ENCODE measurements at regions not wholly inside any gene's neighbourhood (a gene's known extent, or its start where the extent isn't known, plus 50 kb on each side); places are given as distances from the start of the nearest gene placed in this dataset.

DNA sequence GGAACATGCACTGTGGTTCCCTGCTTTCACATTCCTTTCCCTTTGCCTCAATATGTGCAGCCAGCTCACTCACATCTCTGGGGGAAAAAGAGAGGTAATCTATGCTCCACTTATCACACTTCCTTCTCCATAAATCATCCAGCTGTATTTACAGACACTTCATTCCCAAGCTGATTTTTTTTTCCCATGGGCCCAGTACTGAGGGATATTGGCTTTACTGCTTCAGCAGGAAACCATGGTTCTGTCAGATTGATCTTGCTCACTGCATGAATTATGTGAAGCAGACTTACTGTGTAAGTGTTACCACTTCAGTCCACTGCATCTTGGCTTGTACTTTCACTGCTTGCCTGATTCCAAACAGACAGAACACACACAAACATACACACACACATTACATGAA is 555.6 kb downstream of the CCER1 start:
- DNase-seq (ENCODE audit: low spot score in 2 of 2): no peak
- TF ChIP-seq, protein P1, sequence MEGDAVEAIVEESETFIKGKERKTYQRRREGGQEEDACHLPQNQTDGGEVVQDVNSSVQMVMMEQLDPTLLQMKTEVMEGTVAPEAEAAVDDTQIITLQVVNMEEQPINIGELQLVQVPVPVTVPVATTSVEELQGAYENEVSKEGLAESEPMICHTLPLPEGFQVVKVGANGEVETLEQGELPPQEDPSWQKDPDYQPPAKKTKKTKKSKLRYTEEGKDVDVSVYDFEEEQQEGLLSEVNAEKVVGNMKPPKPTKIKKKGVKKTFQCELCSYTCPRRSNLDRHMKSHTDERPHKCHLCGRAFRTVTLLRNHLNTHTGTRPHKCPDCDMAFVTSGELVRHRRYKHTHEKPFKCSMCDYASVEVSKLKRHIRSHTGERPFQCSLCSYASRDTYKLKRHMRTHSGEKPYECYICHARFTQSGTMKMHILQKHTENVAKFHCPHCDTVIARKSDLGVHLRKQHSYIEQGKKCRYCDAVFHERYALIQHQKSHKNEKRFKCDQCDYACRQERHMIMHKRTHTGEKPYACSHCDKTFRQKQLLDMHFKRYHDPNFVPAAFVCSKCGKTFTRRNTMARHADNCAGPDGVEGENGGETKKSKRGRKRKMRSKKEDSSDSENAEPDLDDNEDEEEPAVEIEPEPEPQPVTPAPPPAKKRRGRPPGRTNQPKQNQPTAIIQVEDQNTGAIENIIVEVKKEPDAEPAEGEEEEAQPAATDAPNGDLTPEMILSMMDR (IDR thresholded peaks at IDR 0.05): no peak
- no peak for TF ChIP-seq POLR2A (IDR thresholded peaks at IDR 0.05)
- no peak overlapping the region for H3K4me3 ChIP-seq (ENCODE audit: low read depth, poor library complexity, severe bottlenecking)
- intact Hi-C loops (cut with DNase I; ENCODE audit: low total_unique reads): no loop called here

DNA sequence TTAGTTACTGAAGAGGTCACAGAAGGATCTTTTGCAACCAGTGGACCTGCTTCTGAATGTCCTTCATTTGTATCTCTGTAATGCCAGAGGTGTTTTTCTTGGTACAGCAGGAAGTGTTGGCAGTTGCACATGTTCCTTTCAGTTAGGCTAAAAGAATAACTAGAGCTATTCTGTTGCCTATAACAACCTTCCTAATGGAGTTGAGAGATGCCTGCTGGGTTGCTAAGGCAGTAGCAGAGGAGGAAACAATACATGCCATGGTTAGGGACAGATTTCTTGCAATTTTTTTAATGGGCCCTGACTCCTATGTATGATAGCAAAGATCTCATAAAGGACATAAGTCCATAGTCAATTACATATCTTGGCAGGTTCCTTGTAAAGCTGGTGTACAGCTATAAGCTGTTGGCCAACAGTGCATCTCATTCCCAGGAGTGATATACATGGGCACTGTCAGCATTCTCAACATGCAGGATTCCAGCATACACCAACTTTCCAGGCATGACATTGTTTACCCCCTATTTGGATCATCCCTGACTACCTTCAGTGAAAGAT is 556.6 kb downstream of the CCER1 start:
- no peak for TF ChIP-seq POLR2A (IDR thresholded peaks at IDR 0.05)
- TF ChIP-seq, protein P1 (IDR thresholded peaks at IDR 0.05): no peak
- intact Hi-C loops (cut with DNase I; ENCODE audit: low total_unique reads): no loop called here

DNA sequence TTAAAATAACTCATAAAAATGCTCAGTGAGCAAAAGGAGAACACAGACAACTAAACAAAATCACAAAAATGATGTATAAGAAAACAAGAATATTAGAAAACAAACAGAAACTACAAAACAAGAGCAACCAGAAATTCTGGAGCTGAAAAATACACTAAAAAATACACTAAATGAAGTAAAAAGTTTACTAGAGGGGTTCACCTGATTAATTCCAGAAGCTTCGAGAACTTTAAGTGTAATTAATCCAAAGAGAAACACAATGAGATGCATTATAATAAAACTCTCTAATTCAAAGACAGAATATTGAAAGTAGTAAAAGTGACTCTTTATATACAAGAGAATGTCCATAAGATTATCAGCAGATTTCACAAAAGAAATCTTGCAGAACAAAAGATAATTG is 558.4 kb downstream of the CCER1 start:
- DNase-seq (ENCODE audit: low spot score in 2 of 2): no peak
- intact Hi-C loops (cut with DNase I; ENCODE audit: low total_unique reads): no loop called here
- TF ChIP-seq POLR2A (IDR thresholded peaks at IDR 0.05): no peak
- TF ChIP-seq, protein P1 (IDR thresholded peaks at IDR 0.05): no peak
- no peak overlapping the region for H3K4me3 ChIP-seq (ENCODE audit: low read depth, poor library complexity, severe bottlenecking)
- WGBS, 2 donors: 94 to 95% methylated on average over 1 of the region's 1 CpG

More for the DNA sequence above, 556.6 kb downstream of the CCER1 start:
- H3K4me3 ChIP-seq (ENCODE audit: low read depth, poor library complexity, severe bottlenecking): no peak overlapping the region
- no peak for DNase-seq (ENCODE audit: low spot score in 2 of 2)

DNA sequence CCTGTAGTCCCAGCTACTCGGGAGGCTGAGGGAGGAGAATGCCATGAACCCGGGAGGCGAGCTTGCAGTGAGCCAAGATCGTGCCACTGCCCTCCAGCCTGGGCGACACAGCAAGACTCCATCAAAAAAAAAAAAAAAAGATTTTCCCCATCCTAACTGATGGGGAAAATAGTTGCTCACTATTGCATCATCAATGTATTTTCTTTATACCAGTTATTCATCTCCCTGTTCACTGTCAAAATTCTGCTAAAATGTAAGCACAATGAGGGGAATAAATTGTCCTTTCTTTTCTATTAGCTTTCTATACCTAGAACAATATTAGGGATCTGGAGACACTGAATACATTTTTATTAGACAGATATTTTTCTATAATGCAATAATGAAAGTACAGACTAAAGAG is 561.3 kb downstream of the CCER1 start:
- H3K4me3 ChIP-seq (ENCODE audit: low read depth, poor library complexity, severe bottlenecking): no peak overlapping the region
- intact Hi-C loops (cut with DNase I; ENCODE audit: low total_unique reads): no loop called here
- TF ChIP-seq, protein P1 (IDR thresholded peaks at IDR 0.05): no peak
- TF ChIP-seq POLR2A (IDR thresholded peaks at IDR 0.05): no peak
- DNase-seq (ENCODE audit: low spot score in 2 of 2): no peak
- 91 to 94% methylated on average over 5 of the region's 5 CpGs for WGBS, 2 donors

DNA sequence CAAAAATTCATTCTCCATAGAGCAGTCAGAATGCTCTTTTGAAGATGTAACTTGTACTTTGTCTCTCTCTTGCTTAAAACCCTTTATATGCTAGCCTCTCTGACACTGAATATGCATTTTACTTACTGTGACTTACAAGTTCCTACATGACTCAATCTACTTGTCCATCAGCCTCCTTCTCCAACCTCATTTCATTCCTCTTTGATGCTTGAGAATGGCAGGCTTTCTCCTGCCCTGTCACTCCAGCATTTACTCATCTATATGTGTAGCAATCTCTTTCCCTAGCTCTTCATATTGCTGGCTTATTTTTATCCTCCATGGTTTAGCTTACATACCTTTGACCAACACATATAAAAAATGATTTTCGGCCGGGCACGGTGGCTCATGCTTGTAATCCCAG is 561.9 kb downstream of the CCER1 start:
- TF ChIP-seq POLR2A (IDR thresholded peaks at IDR 0.05): no peak
- TF ChIP-seq, protein P1 (IDR thresholded peaks at IDR 0.05): no peak
- intact Hi-C loops (cut with DNase I; ENCODE audit: low total_unique reads): no loop called here
- DNase-seq (ENCODE audit: low spot score in 2 of 2): no peak
- H3K4me3 ChIP-seq (ENCODE audit: low read depth, poor library complexity, severe bottlenecking): no peak overlapping the region
- 63 to 95% methylated on average over 3 of the region's 3 CpGs for WGBS, 2 donors

DNA sequence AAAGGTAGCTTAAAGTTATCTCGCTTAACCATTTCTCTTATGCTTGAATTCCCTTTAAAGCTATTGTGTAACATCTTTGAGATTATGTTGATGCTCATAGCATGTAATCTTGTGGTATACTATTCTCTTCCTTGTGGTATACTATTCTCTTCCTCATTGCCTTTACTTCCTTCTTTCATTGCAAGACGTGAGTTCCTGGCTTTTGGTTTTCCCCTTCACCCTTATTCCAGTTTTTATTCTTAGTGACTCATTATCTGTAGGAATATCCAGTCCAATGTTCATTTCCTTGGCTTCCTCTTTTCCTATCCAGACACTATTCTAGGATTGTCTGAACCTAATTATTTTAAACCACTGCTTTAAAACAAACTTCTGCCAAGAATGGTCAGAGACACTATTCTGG is 564.0 kb downstream of the CCER1 start:
- TF ChIP-seq, protein P1 (IDR thresholded peaks at IDR 0.05): no peak
- TF ChIP-seq POLR2A (IDR thresholded peaks at IDR 0.05): no peak
- no peak overlapping the region for H3K4me3 ChIP-seq (ENCODE audit: low read depth, poor library complexity, severe bottlenecking)
- 46 to 57% methylated on average over 2 of the region's 2 CpGs for WGBS, 2 donors
- DNase-seq (ENCODE audit: low spot score in 2 of 2): no peak
- intact Hi-C loops (cut with DNase I; ENCODE audit: low total_unique reads): no loop called here
